ENCODE measurements at regions not wholly inside any gene's neighbourhood (a gene's known extent, or its start where the extent isn't known, plus 50 kb on each side); places are given as distances from the start of the nearest gene placed in this dataset.

- no peak overlapping the region for H3K9ac ChIP-seq (ENCODE audit: low read depth in 1 of 2, low read length in 2 of 2)
- H3K4me3 ChIP-seq (ENCODE audit: low read length in 2 of 2), result no peak overlapping the region
- H3K27ac ChIP-seq (ENCODE audit: low read depth in 2 of 2, low read length in 2 of 2), result no peak overlapping the region
- H3K27me3 ChIP-seq (ENCODE audit: control insufficient read depth in 2 of 2, insufficient read depth in 2 of 2, low read length in 2 of 2), result no peaks in the 10 kb centered on the region
- H3K36me3 ChIP-seq (ENCODE audit: control insufficient read depth in 2 of 2, insufficient read depth in 2 of 2, low read length in 2 of 2), result no peaks in the 10 kb centered on the region
- no peaks in the 10 kb centered on the region for H3K9me3 ChIP-seq (ENCODE audit: control insufficient read depth in 2 of 2, low read length in 2 of 2)
- H3K4me1 ChIP-seq (ENCODE audit: control insufficient read depth in 2 of 2, insufficient read depth in 2 of 2, low read length in 2 of 2), result no peaks in the 10 kb centered on the region
These were observed 180.1 kb downstream of the ICE1 start for GRCh38 chr5:5602554-5602953.

- H3K36me3 ChIP-seq (ENCODE audit: control insufficient read depth in 2 of 2, insufficient read depth in 2 of 2, low read length in 2 of 2), result no peaks in the 10 kb centered on the region
- no peak overlapping the region for H3K27ac ChIP-seq (ENCODE audit: low read depth in 2 of 2, low read length in 2 of 2)
- H3K9me3 ChIP-seq (ENCODE audit: control insufficient read depth in 2 of 2, low read length in 2 of 2), result no peaks in the 10 kb centered on the region
- H3K27me3 ChIP-seq (ENCODE audit: control insufficient read depth in 2 of 2, insufficient read depth in 2 of 2, low read length in 2 of 2), result no peaks in the 10 kb centered on the region
- H3K9ac ChIP-seq (ENCODE audit: low read depth in 1 of 2, low read length in 2 of 2), result no peak overlapping the region
- H3K4me3 ChIP-seq (ENCODE audit: low read length in 2 of 2), result no peak overlapping the region
- no peaks in the 10 kb centered on the region for H3K4me1 ChIP-seq (ENCODE audit: control insufficient read depth in 2 of 2, insufficient read depth in 2 of 2, low read length in 2 of 2)
These were observed 176.2 kb downstream of the ICE1 start for GRCh38 chr5:5598547-5599113.

- Histone ChIP-seq H3K27me3 (ENCODE audit: control insufficient read depth in 2 of 2, insufficient read depth in 2 of 2, low read length in 2 of 2) (no peaks in the 10 kb centered on the region), H3K27ac (ENCODE audit: low read depth in 2 of 2, low read length in 2 of 2) (no peak overlapping the region), H3K9ac (ENCODE audit: low read depth in 1 of 2, low read length in 2 of 2) (no peak overlapping the region), H3K36me3 (ENCODE audit: control insufficient read depth in 2 of 2, insufficient read depth in 2 of 2, low read length in 2 of 2) (no peaks in the 10 kb centered on the region), H3K4me3 (ENCODE audit: low read length in 2 of 2) (no peak overlapping the region), H3K9me3 (ENCODE audit: control insufficient read depth in 2 of 2, low read length in 2 of 2) (no peaks in the 10 kb centered on the region), H3K4me1 (ENCODE audit: control insufficient read depth in 2 of 2, insufficient read depth in 2 of 2, low read length in 2 of 2) (no peaks in the 10 kb centered on the region)
These were observed 170.9 kb downstream of the ICE1 start for GRCh38 chr5:5593391-5593790.

DNA sequence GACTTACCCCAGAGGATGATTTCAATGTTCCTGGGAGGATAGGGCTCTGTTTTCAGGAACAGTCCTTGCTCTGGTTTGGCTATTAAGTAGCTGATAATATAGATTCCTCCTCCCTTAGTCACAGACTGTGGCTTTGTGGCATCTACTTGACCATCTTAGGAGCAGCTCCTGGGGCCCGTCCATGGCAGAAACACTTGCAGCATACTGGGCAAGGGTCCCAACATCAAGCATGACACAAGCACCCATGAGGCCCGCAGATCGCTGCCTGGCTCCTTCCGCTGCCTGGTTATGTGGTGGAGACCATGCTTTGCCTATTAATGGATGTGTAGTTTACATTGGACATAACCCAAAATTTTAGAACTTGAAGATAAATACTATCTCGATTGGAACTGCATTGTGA lies 170.1 kb downstream of the ICE1 start:
- Histone ChIP-seq H3K27ac (ENCODE audit: low read depth in 2 of 2, low read length in 2 of 2) (no peak overlapping the region), H3K4me1 (ENCODE audit: control insufficient read depth in 2 of 2, insufficient read depth in 2 of 2, low read length in 2 of 2) (no peaks in the 10 kb centered on the region), H3K27me3 (ENCODE audit: control insufficient read depth in 2 of 2, insufficient read depth in 2 of 2, low read length in 2 of 2) (no peaks in the 10 kb centered on the region)

GRCh38 chr5:5591567-5591966 lies 169.1 kb downstream of the ICE1 start:
- Histone ChIP-seq H3K4me1 (ENCODE audit: control insufficient read depth in 2 of 2, insufficient read depth in 2 of 2, low read length in 2 of 2) (no peaks in the 10 kb centered on the region), H3K4me3 (ENCODE audit: low read length in 2 of 2) (no peak overlapping the region), H3K27ac (ENCODE audit: low read depth in 2 of 2, low read length in 2 of 2) (no peak overlapping the region), H3K27me3 (ENCODE audit: control insufficient read depth in 2 of 2, insufficient read depth in 2 of 2, low read length in 2 of 2) (no peaks in the 10 kb centered on the region), H3K9me3 (ENCODE audit: control insufficient read depth in 2 of 2, low read length in 2 of 2) (no peaks in the 10 kb centered on the region), H3K36me3 (ENCODE audit: control insufficient read depth in 2 of 2, insufficient read depth in 2 of 2, low read length in 2 of 2) (no peaks in the 10 kb centered on the region), H3K9ac (ENCODE audit: low read depth in 1 of 2, low read length in 2 of 2) (no peak overlapping the region)

More for the DNA sequence above, 170.1 kb downstream of the ICE1 start:
- Histone ChIP-seq H3K4me3 (ENCODE audit: low read length in 2 of 2) (no peak overlapping the region), H3K9me3 (ENCODE audit: control insufficient read depth in 2 of 2, low read length in 2 of 2) (no peaks in the 10 kb centered on the region), H3K9ac (ENCODE audit: low read depth in 1 of 2, low read length in 2 of 2) (no peak overlapping the region), H3K36me3 (ENCODE audit: control insufficient read depth in 2 of 2, insufficient read depth in 2 of 2, low read length in 2 of 2) (no peaks in the 10 kb centered on the region)

DNA sequence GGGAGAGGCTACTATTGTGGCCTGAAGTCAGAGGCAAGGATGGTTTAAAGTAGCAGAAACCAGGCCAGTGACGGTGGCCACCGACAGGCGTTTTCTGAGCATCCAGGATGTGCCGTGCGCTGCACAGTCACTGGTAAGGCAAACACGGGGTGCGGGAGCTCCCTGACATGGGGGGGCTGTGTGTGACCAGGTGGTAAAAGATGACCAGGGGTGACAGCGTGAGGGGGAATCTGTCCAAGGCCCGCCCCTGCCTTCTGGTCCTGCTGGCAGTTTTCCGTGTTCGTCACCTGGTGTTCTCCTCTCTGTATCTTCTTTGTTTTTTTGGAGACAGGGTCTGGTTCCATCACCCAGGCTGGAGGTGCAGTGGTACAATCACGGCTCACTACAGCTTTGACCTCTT lies 167.4 kb downstream of the ICE1 start:
- Histone ChIP-seq H3K4me3 (ENCODE audit: low read length in 2 of 2) (no peak overlapping the region), H3K36me3 (ENCODE audit: control insufficient read depth in 2 of 2, insufficient read depth in 2 of 2, low read length in 2 of 2) (no peaks in the 10 kb centered on the region), H3K9me3 (ENCODE audit: control insufficient read depth in 2 of 2, low read length in 2 of 2) (no peaks in the 10 kb centered on the region), H3K27me3 (ENCODE audit: control insufficient read depth in 2 of 2, insufficient read depth in 2 of 2, low read length in 2 of 2) (no peaks in the 10 kb centered on the region), H3K27ac (ENCODE audit: low read depth in 2 of 2, low read length in 2 of 2) (no peak overlapping the region), H3K9ac (ENCODE audit: low read depth in 1 of 2, low read length in 2 of 2) (no peak overlapping the region), H3K4me1 (ENCODE audit: control insufficient read depth in 2 of 2, insufficient read depth in 2 of 2, low read length in 2 of 2) (no peaks in the 10 kb centered on the region)

- Histone ChIP-seq H3K9ac (ENCODE audit: low read depth in 1 of 2, low read length in 2 of 2) (no peak overlapping the region), H3K36me3 (ENCODE audit: control insufficient read depth in 2 of 2, insufficient read depth in 2 of 2, low read length in 2 of 2) (no peaks in the 10 kb centered on the region), H3K4me1 (ENCODE audit: control insufficient read depth in 2 of 2, insufficient read depth in 2 of 2, low read length in 2 of 2) (no peaks in the 10 kb centered on the region), H3K9me3 (ENCODE audit: control insufficient read depth in 2 of 2, low read length in 2 of 2) (no peaks in the 10 kb centered on the region), H3K27ac (ENCODE audit: low read depth in 2 of 2, low read length in 2 of 2) (no peak overlapping the region), H3K4me3 (ENCODE audit: low read length in 2 of 2) (no peak overlapping the region), H3K27me3 (ENCODE audit: control insufficient read depth in 2 of 2, insufficient read depth in 2 of 2, low read length in 2 of 2) (no peaks in the 10 kb centered on the region)
These were observed 166.7 kb downstream of the ICE1 start for GRCh38 chr5:5588887-5589826.

DNA sequence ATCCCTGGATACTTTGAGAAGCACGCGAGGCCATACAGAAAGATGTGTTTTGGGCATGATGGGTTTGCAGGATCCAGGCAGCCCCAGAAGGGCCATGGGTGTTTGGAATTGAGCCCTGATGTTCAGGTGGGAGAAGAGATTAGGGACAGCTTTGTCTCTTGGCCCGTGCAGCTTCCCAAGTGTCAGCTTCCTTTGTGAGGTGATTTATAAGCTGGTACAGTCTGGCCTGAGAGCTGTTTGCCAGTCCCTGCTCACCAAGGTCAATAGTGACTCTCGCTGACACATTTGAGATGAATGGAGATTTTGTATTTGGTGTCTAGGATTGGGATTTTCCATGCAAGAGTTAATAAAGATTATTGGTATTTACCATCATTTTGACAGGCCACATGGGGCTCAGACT lies 165.9 kb downstream of the ICE1 start:
- Histone ChIP-seq H3K27ac (ENCODE audit: low read depth in 2 of 2, low read length in 2 of 2) (no peak overlapping the region), H3K9ac (ENCODE audit: low read depth in 1 of 2, low read length in 2 of 2) (no peak overlapping the region)

DNA sequence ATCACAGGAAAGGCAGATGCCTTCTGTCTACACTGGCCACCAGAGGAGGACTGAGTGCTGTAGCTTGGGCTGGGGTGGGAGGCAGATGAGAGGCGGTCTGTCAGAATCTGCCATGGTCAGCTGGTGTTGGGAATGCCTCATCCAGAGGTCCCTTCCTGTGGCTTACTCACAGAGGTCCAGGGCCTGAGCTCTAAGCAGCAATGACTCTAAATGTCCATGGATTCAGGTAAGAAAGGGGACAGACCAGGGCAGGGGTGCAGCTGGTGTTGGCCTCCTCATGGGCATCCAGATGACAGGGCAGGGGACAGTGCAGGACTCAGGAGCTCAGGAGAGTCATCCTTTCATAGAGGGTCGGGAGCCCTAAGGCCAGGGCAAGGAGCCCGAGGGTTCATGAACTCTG lies 165.0 kb downstream of the ICE1 start:
- no peaks in the 10 kb centered on the region for H3K27me3 ChIP-seq (ENCODE audit: control insufficient read depth in 2 of 2, insufficient read depth in 2 of 2, low read length in 2 of 2)
- H3K9ac ChIP-seq (ENCODE audit: low read depth in 1 of 2, low read length in 2 of 2), result no peak overlapping the region
- H3K27ac ChIP-seq (ENCODE audit: low read depth in 2 of 2, low read length in 2 of 2), result no peak overlapping the region
- no peaks in the 10 kb centered on the region for H3K9me3 ChIP-seq (ENCODE audit: control insufficient read depth in 2 of 2, low read length in 2 of 2)
- no peak overlapping the region for H3K4me3 ChIP-seq (ENCODE audit: low read length in 2 of 2)
- no peaks in the 10 kb centered on the region for H3K4me1 ChIP-seq (ENCODE audit: control insufficient read depth in 2 of 2, insufficient read depth in 2 of 2, low read length in 2 of 2)
- no peaks in the 10 kb centered on the region for H3K36me3 ChIP-seq (ENCODE audit: control insufficient read depth in 2 of 2, insufficient read depth in 2 of 2, low read length in 2 of 2)

More for the DNA sequence above, 165.9 kb downstream of the ICE1 start:
- Histone ChIP-seq H3K9me3 (ENCODE audit: control insufficient read depth in 2 of 2, low read length in 2 of 2) (no peaks in the 10 kb centered on the region), H3K4me3 (ENCODE audit: low read length in 2 of 2) (no peak overlapping the region), H3K27me3 (ENCODE audit: control insufficient read depth in 2 of 2, insufficient read depth in 2 of 2, low read length in 2 of 2) (no peaks in the 10 kb centered on the region), H3K36me3 (ENCODE audit: control insufficient read depth in 2 of 2, insufficient read depth in 2 of 2, low read length in 2 of 2) (no peaks in the 10 kb centered on the region), H3K4me1 (ENCODE audit: control insufficient read depth in 2 of 2, insufficient read depth in 2 of 2, low read length in 2 of 2) (no peaks in the 10 kb centered on the region)

- Histone ChIP-seq H3K36me3 (ENCODE audit: control insufficient read depth in 2 of 2, insufficient read depth in 2 of 2, low read length in 2 of 2) (no peaks in the 10 kb centered on the region), H3K27ac (ENCODE audit: low read depth in 2 of 2, low read length in 2 of 2) (no peak overlapping the region), H3K9me3 (ENCODE audit: control insufficient read depth in 2 of 2, low read length in 2 of 2) (no peaks in the 10 kb centered on the region), H3K9ac (ENCODE audit: low read depth in 1 of 2, low read length in 2 of 2) (no peak overlapping the region), H3K27me3 (ENCODE audit: control insufficient read depth in 2 of 2, insufficient read depth in 2 of 2, low read length in 2 of 2) (no peaks in the 10 kb centered on the region), H3K4me1 (ENCODE audit: control insufficient read depth in 2 of 2, insufficient read depth in 2 of 2, low read length in 2 of 2) (no peaks in the 10 kb centered on the region), H3K4me3 (ENCODE audit: low read length in 2 of 2) (no peak overlapping the region)
These were observed 164.2 kb downstream of the ICE1 start for GRCh38 chr5:5586721-5587120.

Data from mucosa of rectum (tissue), 2 donors.